HEK293 (cell line): ENCODE measurements at regions not wholly inside any gene's neighbourhood (a gene's known extent, or its start where the extent isn't known, plus 50 kb on each side); places are given as distances from the start of the nearest gene placed in this dataset.

Experiments
- AEBP2 ChIP-seq: fragments of 450-650 bp; formaldehyde crosslinking; IDR thresholded peaks from 2 replicates; pipeline ENCODE4 v1.5.1; 2016; ENCODE audit warnings: missing biosample characterization, missing genetic modification characterization, borderline replicate concordance
- CTCF ChIP-seq: fragments of 450-650 bp; formaldehyde crosslinking; IDR thresholded peaks from 2 replicates; pipeline ENCODE4 v1.5.1; 2016; ENCODE audit warnings: missing biosample characterization, missing genetic modification characterization
- HOXA7 ChIP-seq: sonication (generic); formaldehyde crosslinking; IDR thresholded peaks from 2 replicates; pipeline ENCODE4 v1.8.1; 2022; ENCODE audit warnings: missing genetic modification reagents, borderline replicate concordance
- PRDM1 ChIP-seq: fragments of 450-650 bp; formaldehyde crosslinking; IDR thresholded peaks from 2 replicates; pipeline ENCODE4; 2016; ENCODE audit warnings: missing biosample characterization, missing genetic modification characterization
- ZBTB7A ChIP-seq: fragments of 450-650 bp; formaldehyde crosslinking; IDR thresholded peaks from 2 replicates; pipeline ENCODE4 v1.5.1; 2016; ENCODE audit warnings: low read depth, missing biosample characterization, missing genetic modification characterization
- ZNF184 ChIP-seq: fragments of 450-650 bp; IDR thresholded peaks from 2 replicates; pipeline ENCODE4 v1.5.1; 2018; ENCODE audit warnings: missing biosample characterization, mild to moderate bottlenecking, missing genetic modification characterization
- ZNF202 ChIP-seq: fragments of 450-650 bp; formaldehyde crosslinking; IDR thresholded peaks from 2 replicates; pipeline ENCODE4 v1.5.1; 2016; ENCODE audit warnings: missing biosample characterization, missing genetic modification characterization, borderline replicate concordance
- ZNF223 ChIP-seq: fragments of 450-650 bp; formaldehyde crosslinking; IDR thresholded peaks from 2 replicates; pipeline ENCODE4 v1.5.1; 2016; ENCODE audit warnings: missing biosample characterization, missing genetic modification characterization
- ZNF670 ChIP-seq: fragments of 450-650 bp; formaldehyde crosslinking; IDR thresholded peaks from 2 replicates; pipeline ENCODE4 v1.5.1; 2016; ENCODE audit warnings: missing biosample characterization, missing genetic modification characterization, low read depth
- ZNF792 ChIP-seq: fragments of 450-650 bp; formaldehyde crosslinking; IDR thresholded peaks from 2 replicates; pipeline ENCODE4 v1.5.1; 2016; ENCODE audit warnings: missing biosample characterization, missing genetic modification characterization
- ZSCAN30 ChIP-seq: fragments of 450-650 bp; IDR thresholded peaks from 2 replicates; pipeline ENCODE4 v1.5.1; 2018; ENCODE audit warnings: missing biosample characterization, mild to moderate bottlenecking, missing genetic modification characterization, moderate library complexity

GRCh38 chr1:213486488-213486887 lies 435.4 kb downstream of the RPS6KC1 start:
- TF ChIP-seq ZNF223 (tag by site-specific recombination), result no peak
- TF ChIP-seq HOXA7 (CRISPR knock-in tag), result no peak
- TF ChIP-seq CTCF (tag by site-specific recombination), result no peak
- no peak for TF ChIP-seq PRDM1 (tag by site-specific recombination)
- TF ChIP-seq ZNF670 (tag by site-specific recombination), result no peak
- no peak for TF ChIP-seq ZNF202 (tag by site-specific recombination)
- TF ChIP-seq ZNF184, result no peak
- no peak for TF ChIP-seq ZBTB7A (tag by site-specific recombination)
- no peak for TF ChIP-seq AEBP2 (tag by site-specific recombination)
- no peak for TF ChIP-seq ZSCAN30 (tag by site-specific recombination)
- no peak for TF ChIP-seq ZNF792
